AML-193 (cell line): ENCODE measurements at regions not wholly inside any gene's neighbourhood (a gene's known extent, or its start where the extent isn't known, plus 50 kb on each side); places are given as distances from the start of the nearest gene placed in this dataset.

Source experiments
- DNase-seq, 2 experiments: peaks; one replicate each; lab custom pipeline; 2025; lab: John Stamatoyannopoulos, UW

- no peak for DNase-seq
These were observed 239.1 kb downstream of the HDGFL1 start for GRCh38 chr6:22808466-22808865.

- DNase-seq, result no peak
These were observed 240.0 kb downstream of the HDGFL1 start for GRCh38 chr6:22809370-22809769.

- no peak for DNase-seq
These were observed 249.8 kb downstream of the HDGFL1 start for GRCh38 chr6:22819209-22819608.

- DNase-seq, result no peak
These were observed 252.4 kb downstream of the HDGFL1 start for GRCh38 chr6:22821664-22822320.

DNA sequence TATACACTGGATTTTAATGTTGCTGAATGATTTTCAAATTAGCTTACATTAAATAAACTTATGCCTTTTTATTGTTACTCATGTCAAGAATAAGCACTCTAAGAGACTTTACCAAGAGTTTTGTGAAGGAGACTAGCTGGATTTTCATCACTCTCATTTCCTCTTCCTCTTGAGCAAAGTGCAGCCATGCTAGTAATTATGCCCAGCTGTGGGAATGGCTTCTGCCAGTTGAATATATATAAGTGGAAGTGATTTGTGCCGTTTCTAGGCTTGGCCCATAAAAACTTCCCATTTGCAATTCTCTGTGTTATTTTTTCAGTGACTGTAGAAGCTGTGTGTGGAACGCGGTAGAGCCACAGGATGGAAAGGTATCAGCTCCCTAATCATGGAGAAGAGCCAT is 255.8 kb downstream of the HDGFL1 start:
- DNase-seq, result no peak

DNA sequence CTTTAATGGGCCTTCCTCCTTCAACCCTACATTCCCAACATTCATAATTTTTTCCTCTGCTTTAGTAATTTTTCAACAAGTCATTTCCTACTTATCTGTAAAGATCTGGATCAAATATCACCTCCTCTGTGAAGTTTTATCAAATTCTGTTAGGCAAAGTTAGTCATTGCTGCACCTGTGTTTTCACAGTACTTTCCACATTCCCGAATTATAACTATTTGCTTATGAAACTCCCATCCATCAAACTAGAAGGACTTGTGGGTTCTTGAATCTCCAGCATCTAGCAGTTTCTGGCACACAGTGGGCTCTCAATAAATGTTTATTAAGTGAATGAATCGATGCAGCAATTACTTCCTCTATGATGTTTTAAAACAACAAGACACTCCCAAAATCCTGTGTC is 257.6 kb downstream of the HDGFL1 start:
- no peak for DNase-seq

DNA sequence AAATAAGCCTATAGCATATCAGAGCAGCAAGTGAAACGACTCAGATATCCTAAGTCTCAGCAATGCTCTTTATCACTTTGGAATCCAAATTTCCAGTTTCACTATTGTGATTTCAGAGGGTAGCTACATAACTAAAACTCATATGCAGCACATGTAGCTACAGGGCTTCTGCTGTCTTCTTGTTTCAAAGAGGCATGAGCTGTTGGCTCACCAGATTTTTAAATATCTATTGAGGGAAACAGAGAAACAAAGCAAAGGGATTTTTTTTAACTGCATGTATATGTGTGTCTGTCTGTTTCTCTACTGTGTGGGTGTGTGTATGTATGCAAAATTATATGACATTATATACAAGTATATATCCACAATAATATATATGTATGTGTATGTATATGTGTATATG is 258.4 kb downstream of the HDGFL1 start:
- no peak for DNase-seq

DNA sequence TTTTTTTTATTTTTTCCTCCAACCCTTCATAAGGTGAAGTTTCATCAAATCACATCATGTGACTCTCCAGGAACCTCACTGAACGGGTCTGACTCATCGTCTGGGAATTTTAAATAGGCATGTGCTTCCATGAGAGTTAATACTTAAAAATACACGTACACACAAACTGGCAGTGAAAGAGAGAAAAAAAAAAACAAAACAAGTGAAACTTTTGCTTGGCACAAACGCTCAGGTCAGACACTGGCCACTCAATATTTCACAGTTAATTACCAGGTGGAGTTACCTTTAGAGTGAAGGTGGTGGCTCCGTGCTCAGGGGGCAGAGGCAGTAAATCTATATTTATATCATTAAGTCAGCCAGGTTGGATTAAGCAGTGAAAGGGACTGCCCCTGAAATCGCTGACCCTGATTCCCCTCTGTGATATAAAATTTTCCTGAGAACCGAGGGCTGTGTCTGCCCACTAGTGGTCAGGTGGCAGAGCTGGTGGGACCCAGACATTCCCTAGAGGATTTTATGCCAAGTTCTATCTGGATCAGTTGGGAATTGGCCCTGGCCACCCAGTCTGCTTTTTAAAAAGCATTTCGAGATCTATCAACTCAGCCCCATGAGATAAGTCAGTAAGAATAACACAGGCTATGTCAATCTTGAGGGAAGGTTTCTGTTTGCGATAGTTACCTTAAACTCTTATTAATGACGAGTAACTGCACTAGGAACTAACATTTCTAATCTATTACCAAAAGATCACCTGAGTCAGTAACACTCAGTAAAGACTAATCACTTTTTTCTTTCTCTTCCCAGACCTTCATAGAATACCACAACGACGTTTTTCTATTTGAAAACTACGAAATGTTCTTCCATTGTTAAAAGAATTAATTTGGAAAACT is 259.1 kb downstream of the HDGFL1 start:
- DNase-seq, result no peak

GRCh38 chr6:22829070-22829469 is 259.7 kb downstream of the HDGFL1 start:
- no peak for DNase-seq

GRCh38 chr6:22830463-22830862 is 261.1 kb downstream of the HDGFL1 start:
- DNase-seq, result no peak

- DNase-seq, result no peak
These were observed 263.8 kb downstream of the HDGFL1 start for GRCh38 chr6:22833191-22833590.

GRCh38 chr6:22838345-22838744 is 269.0 kb downstream of the HDGFL1 start:
- no peak for DNase-seq

- DNase-seq, result no peak
These were observed 276.1 kb downstream of the HDGFL1 start for GRCh38 chr6:22845467-22845866.

GRCh38 chr6:22848121-22848520 is 278.8 kb downstream of the HDGFL1 start:
- DNase-seq, result no peak

DNA sequence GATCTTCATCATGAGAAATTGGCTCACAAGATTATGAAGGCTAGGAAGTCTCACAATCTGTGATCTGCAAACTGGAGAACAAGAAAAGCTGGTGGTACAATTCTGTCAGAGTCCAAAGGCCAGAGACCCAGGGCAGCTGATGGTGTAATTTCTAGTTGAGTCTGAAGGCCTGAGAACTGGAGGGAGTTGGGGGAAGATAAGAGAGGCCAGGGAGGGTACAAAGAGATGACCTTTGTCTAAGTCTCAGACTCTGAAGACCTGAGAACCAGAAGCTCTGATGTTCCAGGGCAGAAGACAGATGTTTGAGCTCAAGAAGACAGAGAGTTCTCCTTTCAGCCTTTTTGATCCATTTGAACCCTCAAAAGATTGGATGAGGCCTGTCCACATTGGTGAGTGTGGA is 280.6 kb downstream of the HDGFL1 start:
- DNase-seq, result no peak

GRCh38 chr6:22852101-22852500 is 282.7 kb downstream of the HDGFL1 start:
- no peak for DNase-seq

GRCh38 chr6:22873513-22874136 is 304.3 kb downstream of the HDGFL1 start:
- DNase-seq, result no peak

- DNase-seq, result no peak
These were observed 306.5 kb downstream of the HDGFL1 start for GRCh38 chr6:22875845-22876244.

DNA sequence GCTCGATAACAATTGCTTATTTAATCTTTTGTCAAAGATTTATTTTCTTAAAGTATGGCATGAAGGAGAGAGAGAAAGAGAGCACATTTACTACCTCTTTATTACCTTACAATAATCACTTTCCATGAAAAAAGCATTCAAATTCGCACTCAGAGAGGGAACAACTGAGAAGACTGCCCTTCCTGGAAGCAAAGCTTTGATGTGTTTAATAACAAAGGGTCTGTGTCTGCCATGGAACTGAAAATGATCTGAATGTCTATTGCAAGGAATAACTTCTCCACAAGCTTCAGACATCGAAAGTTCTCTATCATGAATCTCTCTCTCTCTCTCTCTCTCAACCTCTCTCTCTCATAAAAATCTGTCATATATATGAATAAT is 308.9 kb downstream of the HDGFL1 start:
- no peak for DNase-seq

- DNase-seq, result no peak
These were observed 309.3 kb downstream of the HDGFL1 start for GRCh38 chr6:22878706-22879105.

DNA sequence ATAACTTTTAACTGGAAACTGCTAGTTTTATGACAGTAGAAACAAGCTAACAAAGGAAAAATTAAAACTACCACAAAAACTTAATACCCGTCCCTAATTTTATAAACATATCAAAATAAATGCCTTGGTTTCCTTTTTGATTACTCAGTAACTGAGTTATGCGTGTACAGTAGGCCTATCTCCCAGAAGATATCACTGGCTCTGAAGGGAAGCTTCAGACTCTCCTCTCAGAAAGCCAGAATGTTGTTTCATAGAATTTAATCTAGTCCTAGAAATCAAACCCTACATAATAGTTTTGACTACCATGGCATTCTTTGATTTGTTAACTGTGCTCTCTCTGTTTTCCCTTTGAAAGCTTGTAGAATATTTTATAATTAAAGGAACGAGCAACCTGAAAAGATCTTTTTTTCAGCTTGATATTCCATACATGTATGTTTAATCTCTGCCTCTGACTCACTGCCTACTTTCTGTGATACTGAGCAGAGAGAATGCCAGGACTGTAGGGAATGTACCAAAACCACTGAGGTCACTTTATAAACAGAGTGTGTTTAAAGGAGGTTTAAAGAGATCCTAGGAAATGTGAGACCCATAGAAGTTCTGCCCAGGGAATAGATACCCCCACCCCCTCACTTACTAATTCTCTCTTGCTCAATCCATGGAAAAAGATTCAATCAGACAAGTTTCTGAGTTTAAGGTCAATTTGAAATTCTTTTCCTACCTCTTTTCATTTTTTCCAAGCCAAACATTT is 311.5 kb downstream of the HDGFL1 start:
- no peak for DNase-seq

DNA sequence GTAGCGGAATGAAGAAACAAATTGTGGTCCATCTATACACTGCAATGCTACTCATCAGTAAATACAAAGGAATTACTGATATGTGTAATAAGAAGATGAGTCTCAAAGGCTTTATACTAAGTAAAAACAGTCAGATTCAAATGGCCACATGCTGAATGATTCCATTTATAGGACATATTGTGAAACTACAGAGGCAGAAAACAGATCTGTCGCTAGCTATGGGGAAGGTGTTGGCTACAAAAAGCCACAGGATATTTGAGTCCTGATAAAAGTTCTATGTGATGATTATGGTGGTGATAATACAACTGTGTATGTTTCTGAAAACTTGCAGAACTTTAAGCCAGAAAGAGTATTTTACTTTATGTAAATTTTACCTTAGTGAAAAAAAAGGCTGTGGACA is 313.2 kb downstream of the HDGFL1 start:
- DNase-seq, result no peak
